ENCODE measurements at regions not wholly inside any gene's neighbourhood (a gene's known extent, or its start where the extent isn't known, plus 50 kb on each side); places are given as distances from the start of the nearest gene placed in this dataset.

GRCh38 chr2:143975216-143975615 lies 544.7 kb downstream of the ZEB2 start:
- Histone ChIP-seq H3K9ac (ENCODE audit: extremely low read depth, insufficient read length, low read length) (no peak overlapping the region), H4K91ac (ENCODE audit: insufficient read length, low read depth, low read length) (no peak overlapping the region), H3T11ph (ENCODE audit: low read length) (no peak overlapping the region), H3K4me2 (ENCODE audit: insufficient read depth, insufficient read length, low read length) (no peak overlapping the region), H2BK120ac (ENCODE audit: low read depth, low read length, poor library complexity, severe bottlenecking) (no peak overlapping the region), H3K79me1 (ENCODE audit: insufficient read depth, low read depth, low read length, poor library complexity, severe bottlenecking) (no peaks in the 10 kb centered on the region), H2BK20ac (ENCODE audit: low read depth, low read length, poor library complexity, severe bottlenecking) (no peak overlapping the region), H4K5ac (ENCODE audit: insufficient read length, low read depth, low read length) (no peak overlapping the region), H3K14ac (ENCODE audit: insufficient read depth, low read length) (no peak overlapping the region), H2BK12ac (ENCODE audit: insufficient read length, low read depth, low read length) (no peak overlapping the region), H4K20me1 (ENCODE audit: control insufficient read depth, insufficient read depth, insufficient read length) (no peaks in the 10 kb centered on the region), H2BK15ac (ENCODE audit: low read depth, low read length) (no peak overlapping the region), H3K27ac (ENCODE audit: insufficient read length, low read depth, low read length) (no peak overlapping the region), H2BK5ac (ENCODE audit: insufficient read length, low read length) (no peak overlapping the region), H3K79me2 (ENCODE audit: insufficient read depth, low read length) (no peaks in the 10 kb centered on the region), H3K18ac (ENCODE audit: insufficient read length, low read depth, low read length) (no peak overlapping the region), H2AFZ (ENCODE audit: low read length) (no peak overlapping the region), H3K23ac (ENCODE audit: insufficient read length, low read depth, low read length) (no peak overlapping the region), H4K8ac (replicated peaks; ENCODE audit: insufficient read length, low read depth, low read length) (no peak overlapping the region), H2AK5ac (ENCODE audit: insufficient read length, low read length) (no peak overlapping the region), H3K56ac (ENCODE audit: insufficient read length, low read depth, low read length) (no peak overlapping the region), H3K27me3 (ENCODE audit: insufficient read depth, low read length) (no peaks in the 10 kb centered on the region), H3K4ac (ENCODE audit: low read depth, low read length) (no peak overlapping the region), H3K4me1 (ENCODE audit: insufficient read depth, low read length) (no peaks in the 10 kb centered on the region), H3K9me3 (ENCODE audit: control insufficient read depth, low read depth, low read length) (no peaks in the 10 kb centered on the region), H3K23me2 (ENCODE audit: insufficient read length, low read depth, low read length, poor library complexity, severe bottlenecking) (no peaks in the 10 kb centered on the region)
- no peak for TF ChIP-seq CTCF (conservative IDR thresholded peaks at IDR 0.05)
- Mint-ChIP-seq H3K4me1 (peaks cover 8 to 10% of the 10 kb centered on the region in 2 experiments), H3K4me3 (no peak overlapping the region), H3K27ac (no peak overlapping the region), H3K36me3 (ENCODE audit: insufficient read depth in 1 of 3, low read depth in 3 of 3) (no peaks in the 10 kb centered on the region), H3K9me3 (no peaks in the 10 kb centered on the region; a peak in 1 of 5 replicates), H3K27me3 (ENCODE audit: low read depth) (no peaks in the 10 kb centered on the region)
- no CpG with 5 or more reads among the region's 1 CpG for WGBS (ENCODE audit: extremely low coverage, insufficient read length, low lambda C conversion rate)
- DNase-seq, result no peak

Data from H9 (cell line).